ENCODE measurements at regions not wholly inside any gene's neighbourhood (a gene's known extent, or its start where the extent isn't known, plus 50 kb on each side); places are given as distances from the start of the nearest gene placed in this dataset.

GRCh38 chrX:4382273-4382672 lies 668.8 kb upstream of the PRKX start:
- TF ChIP-seq CTCF (IDR thresholded peaks at IDR 0.05) (no peak), POLR2A (IDR thresholded peaks at IDR 0.05) (no peak)

Measured in lower leg skin (tissue), 3 donors.